Upper lobe of right lung (tissue), 1 donor: ENCODE measurements at regions not wholly inside any gene's neighbourhood (a gene's known extent, or its start where the extent isn't known, plus 50 kb on each side); places are given as distances from the start of the nearest gene placed in this dataset.

Experiments
- ATAC-seq: fragments of 200-7000 bp; cut with Tn5 transposase; one replicate; pipeline ENCODE4 v1.9.1; 2020; ENCODE audit warnings: mild to moderate bottlenecking, moderate library complexity
- DNase-seq: peaks from one replicate; pipeline ENCODE4 v3.0.0-alpha.2; 2020
- H3K27ac ChIP-seq: fragments of 200-600 bp; one replicate; pipeline ENCODE4 v1.8.0; 2022
- H3K27me3 ChIP-seq: fragments of 200-600 bp; one replicate; pipeline ENCODE4 v1.8.0; 2022; ENCODE audit warnings: mild to moderate bottlenecking
- H3K36me3 ChIP-seq: fragments of 200-600 bp; one replicate; pipeline ENCODE4 v1.8.0; 2022
- H3K4me1 ChIP-seq: fragments of 200-600 bp; one replicate; pipeline ENCODE4 v1.8.0; 2022
- H3K4me3 ChIP-seq: fragments of 200-600 bp; one replicate; pipeline ENCODE4 v1.8.0; 2022; ENCODE audit warnings: mild to moderate bottlenecking
- H3K9me3 ChIP-seq: fragments of 200-600 bp; one replicate; pipeline ENCODE4 v1.8.0; 2022
- intact Hi-C: fragments of 100-400 bp; cut with DNase I; formaldehyde crosslinking; loops from one replicate; pipeline ENCODE4 v1.11.0; 2022
- TF ChIP-seq, protein P1 (sequence below): fragments of 200-600 bp; IDR thresholded peaks from one replicate; pipeline ENCODE4 v1.8.0; 2022; ENCODE audit warnings: antibody characterized with exemption
- donor health status: DM: no; HTN: yes; CAD: no; lungs with severe emphysema.

DNA sequence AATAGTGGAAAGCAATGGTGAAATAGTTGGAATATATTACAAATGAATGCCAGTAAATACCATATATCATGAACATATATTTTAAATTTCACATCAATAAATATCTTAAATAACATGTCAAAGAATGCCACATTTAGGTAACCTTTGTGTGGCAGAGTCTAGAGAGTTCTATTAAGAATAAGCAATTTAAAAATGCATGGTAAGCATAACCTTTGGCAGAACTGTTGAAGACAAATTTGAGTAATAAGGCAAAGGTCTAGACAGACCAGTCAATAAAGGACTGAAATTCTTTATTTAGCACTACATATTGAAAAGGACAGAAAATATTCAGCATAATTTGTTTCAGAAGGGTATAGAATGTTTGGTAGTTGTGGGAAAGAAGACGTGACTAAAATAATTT, 1417.0 kb downstream of the SUCLG1 start:
- no peak overlapping the region for H3K4me3 ChIP-seq
- ATAC-seq (no peak), DNase-seq (no peak)
- no peaks in the 10 kb centered on the region for H3K9me3 ChIP-seq
- no peaks in the 10 kb centered on the region for H3K36me3 ChIP-seq
- intact Hi-C loops, result no loop called here
- H3K27ac ChIP-seq, result no peak overlapping the region
- TF ChIP-seq, protein P1, sequence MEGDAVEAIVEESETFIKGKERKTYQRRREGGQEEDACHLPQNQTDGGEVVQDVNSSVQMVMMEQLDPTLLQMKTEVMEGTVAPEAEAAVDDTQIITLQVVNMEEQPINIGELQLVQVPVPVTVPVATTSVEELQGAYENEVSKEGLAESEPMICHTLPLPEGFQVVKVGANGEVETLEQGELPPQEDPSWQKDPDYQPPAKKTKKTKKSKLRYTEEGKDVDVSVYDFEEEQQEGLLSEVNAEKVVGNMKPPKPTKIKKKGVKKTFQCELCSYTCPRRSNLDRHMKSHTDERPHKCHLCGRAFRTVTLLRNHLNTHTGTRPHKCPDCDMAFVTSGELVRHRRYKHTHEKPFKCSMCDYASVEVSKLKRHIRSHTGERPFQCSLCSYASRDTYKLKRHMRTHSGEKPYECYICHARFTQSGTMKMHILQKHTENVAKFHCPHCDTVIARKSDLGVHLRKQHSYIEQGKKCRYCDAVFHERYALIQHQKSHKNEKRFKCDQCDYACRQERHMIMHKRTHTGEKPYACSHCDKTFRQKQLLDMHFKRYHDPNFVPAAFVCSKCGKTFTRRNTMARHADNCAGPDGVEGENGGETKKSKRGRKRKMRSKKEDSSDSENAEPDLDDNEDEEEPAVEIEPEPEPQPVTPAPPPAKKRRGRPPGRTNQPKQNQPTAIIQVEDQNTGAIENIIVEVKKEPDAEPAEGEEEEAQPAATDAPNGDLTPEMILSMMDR, result no peak
- H3K27me3 ChIP-seq, result no peaks in the 10 kb centered on the region
- H3K4me1 ChIP-seq, result no peaks in the 10 kb centered on the region

DNA sequence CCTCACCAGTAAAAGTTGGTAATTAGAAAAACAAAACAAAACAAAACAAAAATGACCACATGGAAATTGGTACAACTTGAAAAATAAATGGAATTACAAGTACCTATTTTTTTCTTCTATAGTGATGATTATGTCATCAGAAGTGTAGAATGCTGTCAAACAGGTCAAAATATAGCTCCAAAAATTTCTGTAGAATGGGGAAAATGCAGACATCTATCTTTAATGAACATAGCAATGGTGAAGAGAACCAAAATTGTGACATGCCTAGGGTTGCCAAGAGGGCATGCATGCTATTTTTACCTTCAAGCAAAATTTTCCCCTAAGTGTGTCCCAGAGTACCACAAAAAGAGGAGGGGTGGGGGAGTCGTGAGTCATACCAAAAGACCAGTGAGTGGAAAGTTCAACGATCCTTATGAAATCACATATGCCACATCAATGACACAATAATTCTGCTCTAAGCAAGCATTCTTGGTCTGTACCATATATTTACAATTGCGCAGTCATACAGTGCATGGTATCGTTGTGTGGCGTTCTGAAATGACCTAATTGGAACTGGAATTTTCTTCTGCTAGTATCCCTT, 1436.4 kb downstream of the SUCLG1 start:
- Histone ChIP-seq H3K4me1 (no peaks in the 10 kb centered on the region), H3K9me3 (no peaks in the 10 kb centered on the region), H3K4me3 (no peak overlapping the region), H3K27me3 (no peaks in the 10 kb centered on the region), H3K27ac (no peak overlapping the region), H3K36me3 (no peaks in the 10 kb centered on the region)
- TF ChIP-seq, protein P1, result no peak
- no peak for ATAC-seq
- DNase-seq, result no peak
- intact Hi-C loops, result no loop called here

DNA sequence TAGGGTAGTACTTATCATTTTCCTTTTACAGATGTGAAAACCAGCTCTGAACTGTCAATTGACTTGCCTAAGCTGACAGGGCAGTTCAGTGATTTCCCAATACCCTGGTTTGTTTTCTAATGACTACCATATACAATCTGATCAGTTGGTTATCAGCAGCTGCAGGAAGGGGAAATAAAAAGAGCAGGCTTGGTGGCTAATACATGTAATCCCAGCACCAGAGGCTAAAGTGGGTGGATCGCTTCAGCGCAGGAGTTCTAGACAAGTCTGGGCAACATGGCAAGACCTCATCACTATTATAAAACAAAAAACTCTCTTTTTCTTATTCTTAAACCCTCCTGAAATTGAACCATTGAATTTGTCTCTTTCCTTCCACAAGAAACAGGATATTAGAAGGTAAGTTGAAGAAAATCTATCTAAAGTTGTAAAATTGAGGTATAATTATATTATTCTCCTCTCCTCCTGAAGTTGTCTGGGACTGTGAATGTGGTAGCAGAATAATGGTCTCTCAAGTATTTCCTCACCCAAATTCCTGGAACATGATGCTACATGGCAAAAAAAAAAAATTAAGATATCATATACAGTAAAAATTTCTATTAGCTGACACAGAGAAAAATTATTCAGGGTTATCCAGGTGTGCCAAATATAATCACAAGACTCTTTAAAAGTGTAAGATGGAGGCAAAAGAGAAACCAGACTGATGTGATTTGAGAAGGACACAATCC, 1441.6 kb downstream of the SUCLG1 start:
- H3K27ac ChIP-seq, result no peak overlapping the region
- no peaks in the 10 kb centered on the region for H3K27me3 ChIP-seq
- TF ChIP-seq, protein P1, result no peak
- no peaks in the 10 kb centered on the region for H3K4me1 ChIP-seq
- intact Hi-C loops, result no loop called here
- ATAC-seq (no peak), DNase-seq (no peak)
- no peaks in the 10 kb centered on the region for H3K9me3 ChIP-seq
- H3K36me3 ChIP-seq, result no peaks in the 10 kb centered on the region
- no peak overlapping the region for H3K4me3 ChIP-seq

DNA sequence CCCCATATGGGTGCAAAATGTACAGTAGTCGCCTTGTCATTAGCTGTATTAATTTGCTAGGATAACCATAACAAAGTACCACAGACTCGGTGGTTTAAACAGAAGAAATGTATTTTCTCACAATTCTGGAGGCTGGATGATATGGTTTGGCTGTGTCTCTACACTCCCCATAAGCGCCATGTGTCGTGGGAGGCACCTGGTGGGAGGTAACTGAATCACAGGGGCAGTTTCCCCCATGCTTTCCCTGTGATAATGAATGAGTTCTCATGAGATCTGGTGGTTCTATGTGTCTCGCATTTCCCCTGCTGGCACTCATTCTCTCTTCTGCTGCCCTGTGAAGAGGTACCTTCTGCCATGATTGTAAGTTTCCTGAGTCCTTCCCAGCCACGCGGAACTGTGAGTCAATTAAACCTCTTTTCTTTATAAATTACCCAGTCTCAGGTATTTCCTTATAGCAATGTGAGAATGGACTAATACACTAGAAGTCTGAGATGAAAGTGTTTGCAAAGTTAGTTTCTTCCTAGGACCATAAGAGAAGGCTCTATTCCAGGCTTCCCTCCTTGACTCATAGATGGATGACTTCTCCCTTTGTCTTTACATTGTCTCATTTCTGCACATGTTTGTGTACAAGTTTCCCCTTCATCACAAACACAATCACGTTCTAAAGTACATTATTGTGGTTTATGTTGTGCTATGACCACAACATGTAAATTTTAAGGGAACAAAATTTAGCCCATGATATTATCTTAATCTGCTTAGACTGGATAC, 1442.6 kb downstream of the SUCLG1 start:
- TF ChIP-seq, protein P1, result no peak
- ATAC-seq, result no peak
- H3K4me3 ChIP-seq, result no peak overlapping the region

DNA sequence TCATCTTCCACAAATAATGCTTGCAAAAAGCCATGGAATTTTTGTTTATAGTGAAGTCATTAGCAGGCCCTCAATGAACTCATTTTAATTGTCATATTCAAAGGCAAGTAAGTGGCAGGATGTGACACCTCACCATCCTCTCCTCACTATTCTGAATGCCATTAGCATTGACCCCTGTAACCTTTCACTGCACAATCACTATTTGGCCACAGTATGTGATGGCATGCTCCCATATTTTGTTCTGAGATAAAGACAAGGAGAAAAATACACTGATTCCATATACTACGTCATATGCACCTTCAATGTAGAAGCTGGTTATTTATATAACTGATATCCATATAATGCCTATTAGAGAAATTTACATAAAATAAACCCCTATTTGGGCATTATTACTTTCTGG, 1443.2 kb downstream of the SUCLG1 start:
- Histone ChIP-seq H3K4me3 (no peak overlapping the region), H3K27ac (no peak overlapping the region), H3K9me3 (no peaks in the 10 kb centered on the region), H3K27me3 (no peaks in the 10 kb centered on the region), H3K36me3 (no peaks in the 10 kb centered on the region), H3K4me1 (no peaks in the 10 kb centered on the region)
- intact Hi-C loops, result no loop called here
- DNase-seq (no peak), ATAC-seq (no peak)
- TF ChIP-seq, protein P1, result no peak

More for the DNA sequence above, 1442.6 kb downstream of the SUCLG1 start:
- no peak for DNase-seq
- intact Hi-C loops, result no loop called here
- H3K27ac ChIP-seq, result no peak overlapping the region
- no peaks in the 10 kb centered on the region for H3K4me1 ChIP-seq
- H3K36me3 ChIP-seq, result no peaks in the 10 kb centered on the region
- H3K9me3 ChIP-seq, result no peaks in the 10 kb centered on the region
- H3K27me3 ChIP-seq, result no peaks in the 10 kb centered on the region
